HG03135 (cell line): ENCODE measurements at regions not wholly inside any gene's neighbourhood (a gene's known extent, or its start where the extent isn't known, plus 50 kb on each side); places are given as distances from the start of the nearest gene placed in this dataset.

Experiments used
- ATAC-seq: cut with Tn5 transposase; IDR thresholded peaks from one replicate; pipeline ENCODE4 v1.9.1; 2021; ENCODE audit warnings: mild to moderate bottlenecking, moderate library complexity; ENCODE audit not compliant: unreplicated experiment

DNA sequence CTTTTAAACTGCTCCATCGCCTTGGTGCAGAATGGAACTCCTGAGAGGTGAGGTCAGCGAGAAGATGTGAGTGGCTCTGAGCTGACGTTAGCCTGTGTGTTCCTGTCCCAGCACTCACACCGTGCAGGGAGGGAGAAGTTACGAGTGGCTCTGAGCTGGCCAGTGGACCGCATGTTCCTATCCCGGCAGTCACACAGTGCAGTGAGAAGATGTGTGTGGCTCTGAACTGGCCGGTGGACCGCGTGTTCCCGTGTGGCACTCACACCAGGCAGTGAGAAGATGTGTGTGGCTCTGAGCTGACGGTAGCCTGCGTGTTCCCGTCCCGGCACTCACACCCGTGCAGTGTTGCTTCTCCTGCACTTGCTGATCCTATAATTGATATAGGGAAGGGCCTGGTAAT lies 59.9 kb downstream of the VCPKMT start:
- ATAC-seq: no peak

DNA sequence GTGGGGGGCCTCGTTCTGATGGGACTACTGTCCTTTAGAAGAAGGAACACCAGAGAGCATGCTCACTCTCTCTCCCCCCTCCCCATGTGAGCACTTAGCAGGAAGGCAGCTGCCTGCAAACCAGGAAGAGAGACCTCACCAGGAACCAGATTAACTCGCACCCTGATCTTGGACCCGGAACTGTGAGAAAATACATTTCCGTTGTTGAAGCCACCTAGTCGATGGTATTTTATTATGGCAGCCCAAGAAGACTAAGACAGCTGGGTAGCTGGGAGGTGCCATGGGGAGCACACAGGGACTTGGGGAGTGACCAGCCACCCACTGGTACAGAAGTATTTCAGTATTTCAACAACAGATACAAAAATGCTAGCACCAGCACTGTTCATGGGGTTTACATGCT lies 59.0 kb downstream of the VCPKMT start:
- ATAC-seq: no peak

DNA sequence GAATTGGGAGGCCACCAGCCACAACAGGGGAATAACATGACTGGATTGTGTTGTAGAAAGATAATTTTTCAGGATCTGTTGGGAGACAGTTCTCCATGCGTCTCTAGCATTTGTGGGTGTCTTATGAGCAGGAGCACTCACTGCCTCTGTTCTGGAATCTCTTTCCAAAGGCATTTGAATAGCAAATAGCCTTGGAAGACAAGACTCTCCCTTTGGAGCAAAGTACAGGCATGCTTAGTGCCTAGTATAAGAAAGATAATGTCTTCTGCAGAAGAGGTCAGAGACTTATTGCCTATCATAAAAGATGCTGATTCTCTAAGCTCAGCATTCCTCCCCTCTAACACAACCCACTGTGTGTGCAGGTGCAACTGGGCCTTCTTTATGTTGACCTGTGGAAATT lies 58.3 kb downstream of the VCPKMT start:
- ATAC-seq: no peak
